Right ventricle myocardium inferior (tissue), 1 donor: ENCODE measurements at regions not wholly inside any gene's neighbourhood (a gene's known extent, or its start where the extent isn't known, plus 50 kb on each side); places are given as distances from the start of the nearest gene placed in this dataset.

ENCODE experiments used
- ATAC-seq: fragments of 200-7000 bp; cut with Tn5 transposase; one replicate; pipeline ENCODE4 v1.9.1; 2020; ENCODE audit warnings: mild to moderate bottlenecking, moderate library complexity
- DNase-seq: peaks from one replicate; pipeline ENCODE4 v3.0.0; 2021; ENCODE audit errors: missing footprints
- intact Hi-C: fragments of 100-400 bp; cut with DNase I; formaldehyde crosslinking; loops from one replicate; pipeline ENCODE4 v1.11.0; 2022
- donor health status: DM: no; HTN: yes; CAD: no; lungs with severe emphysema.

GRCh38 chr5:168155585-168155984, 135.9 kb upstream of the WWC1 start:
- DNase-seq, result no peak
- intact Hi-C loops, result no loop called here
- peak; percentile 64 for ATAC-seq

- DNase-seq (no peak), ATAC-seq (no peak)
- intact Hi-C loops, result no loop called here
Observed at GRCh38 chr5:168156170-168156569, 135.3 kb upstream of the WWC1 start.

GRCh38 chr5:168157141-168157540, 134.3 kb upstream of the WWC1 start:
- DNase-seq (no peak), ATAC-seq (no peak)
- intact Hi-C loops, result no loop called here

GRCh38 chr5:168159425-168159824, 132.0 kb upstream of the WWC1 start:
- intact Hi-C loops, result no loop called here
- ATAC-seq (peak; percentile 36), DNase-seq (no peak)

GRCh38 chr5:168162464-168162863, 129.0 kb upstream of the WWC1 start:
- intact Hi-C loops, result no loop called here
- DNase-seq (no peak), ATAC-seq (no peak)

GRCh38 chr5:168163966-168164365, 127.5 kb upstream of the WWC1 start:
- ATAC-seq (no peak), DNase-seq (no peak)
- intact Hi-C loops, result no loop called here

- DNase-seq, result no peak
- no peak for ATAC-seq
- intact Hi-C loops, result no loop called here
Observed at GRCh38 chr5:168165221-168165914, 126.1 kb upstream of the WWC1 start.

- ATAC-seq (no peak), DNase-seq (no peak)
- intact Hi-C loops, result no loop called here
Observed at GRCh38 chr5:168165977-168166376, 125.5 kb upstream of the WWC1 start.

- no peak for ATAC-seq
- no peak for DNase-seq
- intact Hi-C loops, result no loop called here
Observed at GRCh38 chr5:168167338-168167737, 124.1 kb upstream of the WWC1 start.

- intact Hi-C loops, result no loop called here
- DNase-seq, result no peak
- peak; percentile 80 for ATAC-seq
Observed at GRCh38 chr5:168168978-168169698, 122.3 kb upstream of the WWC1 start.

- ATAC-seq, result no peak
- intact Hi-C loops, result no loop called here
- no peak for DNase-seq
Observed at GRCh38 chr5:168169791-168170190, 121.7 kb upstream of the WWC1 start.

GRCh38 chr5:168171901-168172759, 119.3 kb upstream of the WWC1 start:
- no peak for DNase-seq
- intact Hi-C loops, result no loop called here
- ATAC-seq, result no peak

GRCh38 chr5:168172760-168173223, 118.7 kb upstream of the WWC1 start:
- DNase-seq (no peak), ATAC-seq (no peak)
- intact Hi-C loops, result no loop called here

- ATAC-seq (no peak), DNase-seq (no peak)
- intact Hi-C loops, result no loop called here
Observed at GRCh38 chr5:168174376-168174775, 117.1 kb upstream of the WWC1 start.

GRCh38 chr5:168176251-168176650, 115.2 kb upstream of the WWC1 start:
- ATAC-seq (no peak), DNase-seq (no peak)
- intact Hi-C loops, result no loop called here

GRCh38 chr5:168176941-168177340, 114.5 kb upstream of the WWC1 start:
- intact Hi-C loops, result no loop called here
- DNase-seq (no peak), ATAC-seq (no peak)

- peak; percentile 69 for ATAC-seq
- intact Hi-C loops, result no loop called here
Observed at GRCh38 chr5:168177831-168178450, 113.5 kb upstream of the WWC1 start.

GRCh38 chr5:168179192-168179593, 112.3 kb upstream of the WWC1 start:
- DNase-seq, result no peak
- intact Hi-C loops, result no loop called here
- ATAC-seq, result peak; percentile 5

More at GRCh38 chr5:168177831-168178450, 113.5 kb upstream of the WWC1 start:
- no peak for DNase-seq

- intact Hi-C loops, result no loop called here
- DNase-seq, result no peak
- no peak for ATAC-seq
Observed at GRCh38 chr5:168182269-168182668, 109.2 kb upstream of the WWC1 start.
